NCI-H1092 (cell line): ENCODE measurements at regions not wholly inside any gene's neighbourhood (a gene's known extent, or its start where the extent isn't known, plus 50 kb on each side); places are given as distances from the start of the nearest gene placed in this dataset.

Experiments used
- DNase-seq: peaks from one replicate; lab custom pipeline; 2025; lab: John Stamatoyannopoulos, UW

DNA sequence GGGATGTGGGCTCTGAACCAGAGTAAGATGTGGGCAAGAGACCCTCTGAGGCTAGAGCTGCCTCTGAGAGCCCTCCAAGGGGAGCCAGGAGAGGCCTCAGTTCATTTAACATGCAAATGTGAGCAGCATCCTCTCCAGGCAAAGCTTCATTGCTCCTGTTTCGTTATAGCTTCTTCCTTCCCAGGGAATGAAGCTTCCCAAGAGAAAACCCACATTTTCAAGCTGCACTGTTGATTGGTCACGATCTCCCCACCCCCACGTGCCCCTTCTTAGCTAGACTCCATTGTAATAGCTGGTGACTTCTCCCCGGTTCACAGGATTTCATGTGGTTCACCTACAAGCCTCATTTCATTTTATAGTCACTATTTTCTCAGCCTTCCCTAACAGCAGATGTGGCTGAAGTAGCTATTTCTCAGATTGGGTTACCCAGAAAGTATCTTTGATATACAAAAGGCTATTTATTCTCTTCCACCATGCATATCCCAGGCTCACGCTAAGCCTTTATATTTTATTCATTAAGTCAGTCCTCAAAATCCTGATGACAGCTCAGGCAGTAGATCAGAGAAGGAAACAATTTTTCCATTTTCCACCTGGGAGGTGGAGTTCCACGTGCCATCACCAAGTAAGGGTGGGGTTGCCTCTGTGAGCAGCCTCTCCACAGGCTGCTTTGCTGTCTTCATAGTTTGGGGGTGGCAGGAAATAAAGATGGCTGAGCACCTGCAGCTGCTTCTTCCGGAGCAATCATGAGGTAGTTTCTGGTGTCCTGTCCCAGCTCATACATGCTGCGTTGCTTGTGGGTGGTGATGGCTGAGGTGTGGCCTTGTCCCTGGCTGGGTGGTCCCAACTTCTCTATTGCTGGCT lies 178.3 kb upstream of the RAB4A start:
- DNase-seq = peak; percentile 71

DNA sequence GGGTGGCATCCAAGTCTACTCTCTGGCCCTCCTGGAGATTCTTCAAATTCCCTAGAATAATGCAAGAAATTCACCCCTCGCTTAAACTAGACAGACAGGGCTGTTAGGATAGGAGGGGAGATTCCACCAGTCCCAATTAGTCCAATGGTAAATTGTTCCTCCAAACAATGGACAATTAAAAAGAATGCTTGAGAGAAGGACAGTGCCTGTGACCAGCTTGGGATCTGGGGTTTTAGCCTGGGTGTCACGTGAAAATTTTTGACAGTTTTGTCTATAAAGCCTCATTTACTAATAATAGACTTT lies 177.7 kb upstream of the RAB4A start:
- DNase-seq = no peak

DNA sequence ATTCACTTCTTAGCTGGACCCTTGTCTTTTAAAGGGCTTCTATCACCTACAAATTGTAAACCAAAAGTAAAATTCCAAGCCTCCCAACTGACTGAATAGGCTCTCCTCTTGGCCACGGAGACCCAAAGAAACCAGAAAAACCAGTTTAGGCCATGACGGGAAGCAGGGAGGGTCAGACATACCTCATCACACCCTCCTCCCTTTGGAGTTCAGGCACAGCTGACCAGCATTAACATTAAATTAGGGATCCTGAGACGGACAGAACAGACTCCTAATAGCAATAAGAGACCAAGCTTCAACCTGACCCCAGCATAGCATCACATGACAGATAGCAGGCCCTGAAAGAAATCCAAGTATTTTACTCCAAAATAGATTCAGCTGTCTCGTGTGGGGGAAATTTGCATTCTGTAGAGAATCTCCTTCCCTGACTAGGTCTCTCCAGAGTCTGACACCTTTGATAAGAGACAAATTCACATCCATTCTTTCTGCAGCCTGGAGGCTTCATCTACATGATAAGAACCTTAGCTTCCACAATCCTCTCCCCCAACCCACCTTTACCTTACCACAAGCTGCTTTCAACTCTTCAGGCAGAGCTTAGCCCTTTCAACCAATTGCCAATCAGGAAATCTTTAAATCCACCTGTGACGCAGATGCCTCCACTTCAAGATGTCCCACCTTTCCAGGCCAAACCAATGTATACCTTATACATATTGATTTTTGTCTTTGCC lies 177.1 kb upstream of the RAB4A start:
- no peak for DNase-seq

DNA sequence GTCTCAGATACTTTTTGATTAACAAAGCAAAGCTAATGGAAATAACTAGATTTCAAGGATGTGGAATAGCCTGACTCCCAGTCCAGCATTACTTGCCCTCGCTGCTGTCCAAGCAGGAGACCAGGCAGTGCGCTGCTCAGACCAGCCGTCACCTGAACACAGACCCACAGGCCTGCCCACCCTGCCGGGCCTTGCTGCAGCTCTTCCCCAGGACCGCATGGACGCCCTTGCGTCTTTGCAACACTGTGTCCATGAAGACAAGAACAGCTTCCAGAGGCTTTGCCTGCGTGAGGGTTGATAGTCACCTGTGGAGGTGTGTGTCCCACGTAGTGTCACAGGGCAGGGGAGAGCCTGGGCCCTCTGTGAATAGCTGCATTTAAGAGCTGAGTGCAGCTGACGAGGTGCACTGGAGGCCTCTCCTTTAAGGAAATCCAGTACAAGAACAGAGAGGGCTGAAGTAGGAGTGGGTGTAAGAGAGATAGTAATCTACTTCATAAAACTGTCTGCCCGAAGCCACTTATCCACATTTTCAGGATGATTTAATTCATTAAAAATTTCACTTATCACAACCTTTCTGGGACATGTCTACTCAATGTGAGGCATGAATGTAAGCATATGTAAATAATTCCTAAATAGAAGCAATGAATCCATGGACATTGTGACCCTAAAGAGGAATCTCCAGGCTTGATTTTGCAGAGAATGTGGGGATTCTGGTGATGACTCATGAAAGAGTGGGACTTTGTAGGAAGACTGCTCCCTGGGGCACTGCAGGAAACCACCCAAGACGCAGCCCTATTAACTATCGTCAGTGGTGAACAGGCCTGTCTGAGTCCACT lies 176.2 kb upstream of the RAB4A start:
- no peak for DNase-seq

DNA sequence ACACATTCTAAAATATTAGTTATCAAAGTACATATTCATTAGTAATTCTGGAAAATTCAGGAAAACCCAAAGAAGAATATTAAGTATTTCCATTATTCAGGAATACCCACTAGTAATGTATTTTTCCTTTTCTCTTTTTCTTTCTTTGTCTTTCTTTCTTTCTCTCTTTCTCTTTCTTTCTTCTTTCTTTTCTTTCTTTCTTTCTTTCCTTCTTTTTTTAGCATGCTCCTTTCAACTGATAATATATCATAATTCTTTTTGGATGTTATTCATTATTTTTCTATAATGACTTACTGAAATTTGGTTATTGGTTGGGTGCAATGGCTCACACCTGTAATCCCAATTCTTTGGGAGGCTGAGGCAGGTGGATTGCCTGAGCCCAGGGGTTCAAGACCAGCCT lies 175.6 kb upstream of the RAB4A start:
- DNase-seq = no peak

DNA sequence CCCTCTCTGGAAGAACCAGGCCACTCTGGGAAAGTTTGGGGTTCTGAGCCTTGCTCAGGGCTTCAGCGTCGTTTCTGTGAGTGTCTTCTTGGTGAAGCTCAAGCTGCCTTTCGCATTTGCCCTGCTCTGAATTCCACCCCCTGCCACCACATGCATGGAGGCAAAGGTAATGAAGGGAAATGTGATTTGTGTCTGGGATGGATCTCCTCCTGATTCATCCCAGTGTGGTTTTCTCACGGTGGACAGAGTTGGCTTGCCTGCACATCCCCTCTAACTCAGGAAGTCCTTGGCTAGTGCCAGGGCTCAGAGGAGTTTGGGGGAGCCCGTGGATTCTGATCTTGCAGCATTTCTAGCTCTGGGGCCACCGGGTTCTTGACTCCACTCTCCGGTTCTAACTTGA lies 173.6 kb upstream of the RAB4A start:
- DNase-seq = no peak

DNA sequence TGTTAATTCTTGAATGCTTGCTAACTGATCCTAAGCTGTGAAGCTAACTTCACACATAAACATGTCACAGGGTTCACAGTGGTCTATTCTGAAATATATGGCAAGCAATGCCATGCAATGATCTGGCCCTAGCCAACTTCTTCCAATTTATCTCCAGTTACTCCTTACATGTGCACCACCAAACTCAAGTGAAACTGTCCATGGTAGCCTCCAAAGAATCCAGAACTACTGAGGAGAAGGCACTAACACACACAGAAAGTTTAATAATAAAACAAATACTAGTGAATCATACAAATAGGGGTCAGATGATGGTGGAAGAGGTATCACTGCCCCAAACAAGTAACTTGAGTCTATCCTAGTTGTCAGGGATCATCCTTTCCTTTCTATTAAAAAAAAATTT lies 172.6 kb upstream of the RAB4A start:
- no peak for DNase-seq

DNA sequence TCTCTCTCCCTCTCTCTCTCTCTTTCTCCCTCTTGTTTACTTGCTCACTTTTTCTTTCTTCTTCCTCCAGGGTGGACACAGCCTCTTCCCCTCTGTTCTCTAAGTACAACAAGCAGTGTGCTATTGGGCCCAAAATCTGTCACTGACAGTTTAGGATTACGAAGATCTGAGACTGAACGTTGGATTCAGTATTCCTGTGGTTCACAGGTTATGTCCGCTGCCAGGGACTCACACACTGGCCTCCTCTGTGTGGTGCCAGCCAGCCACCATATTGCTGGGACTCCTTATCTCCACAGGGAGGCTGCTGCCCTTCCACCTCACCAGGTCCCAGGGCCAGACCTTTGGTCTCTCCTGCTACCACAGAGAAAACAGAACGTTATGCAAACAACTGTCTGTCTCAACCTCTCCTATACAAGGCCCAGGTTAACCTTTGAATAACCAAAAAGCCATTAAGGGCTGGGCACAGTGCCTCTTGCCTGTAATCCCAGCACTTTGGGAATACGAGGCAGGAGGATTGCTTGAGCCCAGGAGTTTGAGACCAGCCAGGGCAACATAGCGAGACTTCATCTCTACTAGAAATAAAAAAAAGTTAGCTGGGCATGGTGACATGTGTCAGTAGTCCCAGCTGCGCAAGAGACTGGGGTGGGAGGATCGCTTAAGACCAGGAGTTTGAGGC lies 171.9 kb upstream of the RAB4A start:
- DNase-seq = no peak

DNA sequence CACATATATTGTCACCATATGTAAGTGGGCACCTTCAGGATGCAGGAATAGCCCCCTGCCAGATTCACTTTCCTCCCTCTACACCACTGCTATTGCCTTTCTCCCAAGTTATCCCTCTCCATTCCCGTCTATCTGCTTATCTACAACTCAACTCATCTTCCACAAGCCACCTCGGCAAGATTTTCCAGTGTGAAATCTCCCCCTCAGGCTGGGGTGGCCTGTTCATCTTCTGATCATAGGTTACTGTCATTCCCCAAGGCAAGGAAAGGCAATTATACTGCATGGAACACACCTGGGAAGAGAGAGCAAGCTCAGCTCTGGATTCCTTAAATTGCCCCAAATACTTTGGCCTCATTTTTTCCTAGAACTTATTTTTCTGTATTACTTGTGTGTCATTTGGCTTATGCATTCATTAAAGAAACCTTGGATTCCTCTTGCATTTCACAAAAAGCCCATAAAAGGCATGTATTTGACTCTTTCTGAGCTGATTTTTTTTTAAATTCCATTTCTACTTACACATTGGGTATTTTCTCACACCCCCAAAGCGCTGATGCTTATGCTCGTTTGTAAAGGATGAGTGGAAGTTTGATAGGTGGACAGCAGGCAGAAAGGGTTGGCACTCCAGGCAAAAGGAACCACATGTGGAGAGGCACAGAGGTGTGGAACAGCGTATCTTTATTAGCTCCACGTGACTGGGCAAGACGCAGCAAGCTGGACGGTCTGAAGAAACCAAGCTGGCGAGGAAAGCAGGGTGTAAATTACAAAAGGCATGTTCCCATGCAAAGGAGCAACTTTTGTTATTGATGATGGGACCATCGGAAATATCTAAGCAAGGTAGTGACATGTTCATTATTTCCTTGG lies 169.7 kb upstream of the RAB4A start:
- DNase-seq = no peak

DNA sequence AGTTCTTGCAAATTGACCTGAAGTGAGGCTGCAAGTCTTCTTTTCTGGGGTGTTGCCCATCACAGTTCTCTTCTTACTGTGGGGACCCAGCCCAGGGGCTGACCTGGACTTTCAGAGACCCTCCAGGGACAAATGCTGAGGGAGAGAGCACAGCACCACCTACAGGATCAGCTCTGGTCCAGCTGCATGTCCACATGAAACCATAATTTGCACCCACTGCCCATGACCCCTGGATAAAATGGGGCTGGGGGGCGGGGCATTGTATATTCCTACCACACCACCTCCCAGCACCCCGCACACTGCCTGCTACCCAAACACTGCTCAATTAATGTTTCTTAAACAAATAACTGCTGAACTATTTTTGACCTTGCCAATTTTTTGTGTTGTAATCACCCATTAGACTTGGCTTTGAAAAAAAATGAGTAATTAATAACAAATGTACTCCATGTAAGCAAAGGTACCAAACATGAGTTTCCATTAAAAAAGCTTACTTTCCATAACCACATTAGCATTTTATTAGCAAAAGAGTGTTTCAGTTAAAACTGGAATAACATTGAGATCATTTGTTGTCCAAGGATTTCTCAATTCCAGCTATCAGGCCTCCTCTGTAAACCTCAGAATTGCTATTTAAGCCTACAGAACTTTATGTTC lies 168.0 kb upstream of the RAB4A start:
- DNase-seq = no peak

DNA sequence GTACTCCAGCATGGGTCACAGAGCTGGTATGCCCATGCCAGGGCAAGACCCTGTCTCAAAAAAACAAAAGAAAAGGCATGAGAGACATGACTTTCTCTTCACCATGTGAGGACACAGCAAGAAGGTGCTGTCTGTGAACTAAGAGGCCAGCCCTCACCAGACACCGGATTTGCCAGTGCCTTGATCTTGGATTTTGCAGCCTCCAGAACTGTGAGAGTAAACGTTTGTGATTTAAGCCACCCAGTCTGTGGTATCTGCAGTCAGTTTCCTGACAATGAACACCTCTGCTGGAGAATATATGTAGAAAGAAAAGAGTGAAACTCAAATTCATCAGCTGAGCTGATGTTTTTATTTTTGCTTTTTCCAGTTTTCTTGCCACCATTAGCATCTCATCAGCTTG lies 166.3 kb upstream of the RAB4A start:
- no peak for DNase-seq

DNA sequence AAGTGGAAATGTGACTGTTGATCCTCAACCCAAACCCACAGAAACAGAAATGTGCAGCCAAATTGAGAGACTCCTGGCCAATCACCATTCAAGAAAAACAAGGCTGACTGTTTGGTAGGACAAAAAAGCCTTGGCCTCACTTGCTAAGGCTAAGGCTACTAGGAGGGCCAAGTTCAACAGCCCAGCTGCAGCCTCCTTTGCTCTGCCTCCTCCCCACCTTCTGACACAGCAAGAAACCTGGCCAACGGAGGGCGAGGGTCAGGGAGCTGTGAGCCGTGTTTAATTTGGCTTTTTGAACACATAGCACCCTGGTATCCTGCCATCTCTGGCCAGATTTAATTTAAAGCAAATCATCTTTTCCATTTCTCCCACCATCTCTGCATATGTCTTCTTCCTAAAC lies 165.8 kb upstream of the RAB4A start:
- DNase-seq = no peak

DNA sequence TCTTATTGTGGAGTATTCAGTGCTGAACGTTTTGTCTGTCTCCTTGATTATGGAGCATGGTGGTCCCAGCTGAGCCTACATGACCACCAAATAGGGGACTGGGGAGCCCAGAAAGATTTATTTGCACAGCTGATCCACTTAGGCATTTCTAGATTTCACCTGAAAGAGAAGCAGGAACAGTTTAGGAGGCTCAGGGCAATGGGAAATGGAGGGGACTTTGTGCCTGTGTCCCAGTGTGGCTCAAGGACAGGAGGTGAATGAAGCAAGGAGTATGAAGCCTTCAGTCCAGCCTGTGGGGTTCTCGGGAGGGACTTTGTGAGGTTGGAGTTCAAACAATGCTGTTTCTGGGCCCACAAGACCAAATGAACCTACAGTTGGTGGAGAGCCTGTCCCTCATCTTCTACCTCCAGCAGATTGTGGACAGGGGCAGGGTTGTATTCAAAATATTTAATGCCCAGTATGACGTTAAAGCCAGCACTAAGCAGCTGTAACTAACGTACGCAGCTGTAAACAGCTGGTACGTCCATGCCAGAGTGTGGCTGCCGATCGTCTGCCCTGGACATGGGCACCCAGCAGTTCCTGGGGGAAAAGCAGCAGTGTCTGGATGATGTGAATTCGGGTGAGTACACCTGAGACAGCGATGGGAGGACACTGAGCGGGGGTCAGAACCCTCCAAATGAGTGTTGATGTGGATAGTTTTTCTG lies 164.9 kb upstream of the RAB4A start:
- no peak for DNase-seq

DNA sequence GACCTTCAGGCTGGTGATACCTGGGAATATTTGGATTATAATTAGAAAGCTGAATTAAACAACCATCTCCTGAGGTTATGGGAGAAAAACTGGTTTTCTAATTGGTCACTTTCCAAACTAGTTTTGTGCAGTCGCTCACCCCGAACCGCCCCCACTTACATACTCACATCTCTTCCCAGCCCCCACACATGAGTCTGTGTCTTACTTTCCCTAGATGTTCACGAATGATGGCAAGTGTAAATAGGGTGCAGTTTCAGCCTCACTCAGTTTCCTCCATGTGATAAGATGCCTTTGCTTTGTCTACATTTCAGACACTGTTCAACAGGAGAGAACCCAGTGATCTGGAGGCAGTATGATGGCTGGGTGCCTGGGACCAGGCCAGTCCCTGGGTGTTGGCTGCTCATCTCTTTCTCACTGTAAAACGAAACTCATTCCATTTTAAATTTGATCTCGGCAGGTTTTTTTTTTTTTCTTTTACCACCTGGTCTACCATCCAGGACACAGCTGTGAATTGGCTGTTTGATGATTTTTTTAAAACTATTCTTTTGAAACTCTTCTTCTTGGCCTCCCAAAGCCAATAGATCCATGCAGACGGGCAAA lies 164.3 kb upstream of the RAB4A start:
- DNase-seq = no peak

DNA sequence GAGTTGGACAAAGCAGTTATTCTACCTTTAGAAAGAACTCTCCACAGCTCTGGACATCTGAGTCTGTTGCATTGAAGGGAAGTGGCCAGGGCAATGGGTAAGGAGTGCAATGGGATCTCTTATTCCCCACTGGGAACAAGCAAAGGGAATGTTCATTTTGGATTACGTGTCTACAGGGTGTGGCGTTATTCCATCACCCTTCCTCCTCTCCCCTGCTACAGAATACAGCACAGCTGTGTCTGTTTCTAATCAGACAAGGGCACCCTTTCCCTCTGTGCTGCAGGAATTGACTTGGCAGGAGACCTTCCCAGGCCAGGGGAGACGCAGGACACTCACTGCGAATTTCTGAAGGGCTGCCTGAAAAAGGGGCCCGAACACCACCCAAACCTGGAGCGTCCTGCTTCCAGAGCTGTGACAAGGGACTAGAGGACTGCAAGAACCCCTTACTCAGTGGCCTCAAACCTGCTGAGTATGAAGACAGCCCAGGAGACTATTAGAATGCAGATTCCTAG lies 163.6 kb upstream of the RAB4A start:
- no peak for DNase-seq

DNA sequence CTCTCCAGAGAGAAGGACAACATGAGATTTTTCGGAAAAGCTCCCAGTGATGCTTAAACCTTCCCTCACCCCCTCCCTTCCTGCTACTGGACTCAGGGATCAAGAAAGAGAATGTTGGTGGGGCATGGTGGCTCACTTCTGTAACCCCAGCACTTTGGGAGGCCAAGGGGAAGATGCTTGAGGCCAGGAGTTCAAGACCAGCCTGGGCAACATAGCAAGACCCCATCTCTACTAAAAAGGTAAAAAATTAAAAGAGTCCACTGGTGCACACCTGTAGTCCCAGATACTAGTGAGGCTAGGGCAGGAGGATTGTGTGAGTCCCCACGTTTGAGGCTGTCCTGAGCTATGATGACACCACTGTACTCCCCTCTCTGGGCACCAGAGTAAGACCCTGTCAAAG lies 162.9 kb upstream of the RAB4A start:
- no peak for DNase-seq

DNA sequence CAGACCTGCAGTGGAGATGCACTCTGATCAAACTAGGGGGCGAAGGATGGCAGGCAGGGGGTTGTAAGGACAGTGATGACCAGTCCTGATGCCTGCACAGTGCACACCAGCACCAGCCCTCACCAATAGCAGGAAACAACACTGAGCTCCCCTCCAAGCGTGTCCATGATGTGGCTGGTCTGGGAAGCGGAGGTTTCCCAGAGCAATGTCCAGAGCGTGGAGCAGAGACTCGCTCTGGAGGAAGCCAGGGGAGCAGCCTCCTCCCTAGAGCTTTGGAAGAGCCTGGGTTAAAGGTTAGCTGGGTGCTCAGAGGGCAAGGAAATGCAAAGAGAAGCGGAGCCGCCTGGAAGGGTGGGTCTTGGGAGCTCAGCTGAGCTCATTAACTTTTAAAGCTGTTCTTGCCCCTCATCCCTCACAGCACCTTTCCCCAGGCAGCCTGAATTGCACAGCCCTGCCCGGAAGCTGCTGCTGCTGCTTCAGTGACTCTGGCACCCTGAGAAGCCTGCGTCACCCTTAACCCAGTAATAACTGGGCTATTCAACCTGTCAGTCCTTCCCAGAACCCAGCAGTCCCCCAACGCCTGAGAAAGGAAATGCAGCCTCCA lies 162.2 kb upstream of the RAB4A start:
- no peak for DNase-seq

DNA sequence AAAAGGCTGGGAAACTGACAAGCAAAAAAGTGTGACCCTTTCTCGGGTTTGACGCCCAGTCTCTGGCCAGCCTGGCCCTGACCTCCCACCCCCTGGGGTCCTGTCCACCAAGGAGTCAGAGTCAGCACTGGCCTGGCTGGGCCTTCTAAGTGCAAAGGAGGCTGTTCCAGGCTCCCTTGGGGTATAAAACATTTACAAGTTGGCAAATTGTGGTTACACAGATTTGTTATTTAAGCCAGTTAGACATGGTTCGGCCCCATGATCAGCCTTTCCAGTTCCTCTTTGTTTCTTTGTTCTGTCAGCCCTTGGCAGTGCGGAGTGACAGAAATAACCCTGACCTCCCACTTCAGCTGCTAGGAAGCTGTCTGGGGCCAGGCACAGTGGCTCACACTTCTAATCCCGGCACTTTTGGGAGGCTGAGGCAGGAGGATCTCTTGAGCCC lies 161.6 kb upstream of the RAB4A start:
- no peak for DNase-seq

DNA sequence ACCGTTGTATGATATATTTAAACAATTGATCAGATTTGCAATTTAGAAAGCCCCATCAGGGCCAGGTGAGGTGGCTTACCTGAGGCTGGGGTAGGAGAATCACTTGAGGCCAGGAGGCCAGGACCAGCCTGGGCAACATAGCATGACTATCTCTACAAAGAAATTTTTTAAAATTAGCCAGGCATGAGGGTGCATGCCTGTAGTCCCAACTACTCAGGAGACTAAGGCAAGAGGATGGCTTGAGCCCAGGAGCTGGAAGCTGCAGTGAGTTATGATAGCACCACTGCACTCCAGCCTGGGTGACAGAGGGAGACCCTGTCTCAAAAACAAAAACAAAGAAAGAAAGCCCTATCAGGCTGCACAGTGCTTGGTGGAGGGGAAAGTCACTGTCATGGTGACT lies 159.9 kb upstream of the RAB4A start:
- DNase-seq = no peak
